ENCODE measurements at regions not wholly inside any gene's neighbourhood (a gene's known extent, or its start where the extent isn't known, plus 50 kb on each side); places are given as distances from the start of the nearest gene placed in this dataset.

DNA sequence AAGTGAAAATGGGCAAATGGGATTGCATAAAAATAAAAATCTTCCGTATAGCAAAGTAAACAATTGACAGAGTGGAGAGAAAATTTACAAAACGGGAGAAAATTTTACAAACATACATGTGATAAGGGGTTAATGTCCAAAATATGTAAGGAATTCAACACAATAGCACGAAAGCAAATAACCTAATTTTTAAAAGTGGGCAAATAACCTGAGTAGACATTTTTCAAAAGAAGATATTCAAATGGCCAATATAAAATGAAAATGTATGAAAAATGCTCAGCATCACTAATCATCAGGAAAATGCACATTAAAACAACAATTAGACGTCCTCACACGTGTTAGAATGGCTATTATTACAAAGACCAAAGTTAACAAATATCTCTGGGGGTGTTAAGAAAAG lies 441.5 kb downstream of the HTR1B start:
- Histone ChIP-seq H3K4me1 (ENCODE audit: control insufficient read depth in 1 of 2, insufficient read depth in 2 of 2, low read length in 2 of 2) (no peaks in the 10 kb centered on the region), H3K4me3 (replicated peaks in 1 of 2; ENCODE audit: low read depth in 1 of 2, low read length in 2 of 2) (no peak overlapping the region), H3K9me2 (ENCODE audit: insufficient read depth) (no peaks in the 10 kb centered on the region), H3K4me2 (ENCODE audit: low read length) (no peak overlapping the region), H3K27ac (ENCODE audit: low read depth, low read length) (no peak overlapping the region), H2AFZ (ENCODE audit: low read depth, low read length, poor library complexity, severe bottlenecking) (no peak overlapping the region), H3K9me3 (ENCODE audit: control insufficient read depth in 1 of 2, insufficient read depth in 1 of 2, low read depth in 1 of 2, low read length in 2 of 2) (no peaks in the 10 kb centered on the region), H3K79me2 (ENCODE audit: insufficient read depth, low read length) (no peaks in the 10 kb centered on the region), H4K20me1 (ENCODE audit: insufficient read depth) (no peaks in the 10 kb centered on the region), H3K36me3 (ENCODE audit: control insufficient read depth in 1 of 2, insufficient read depth in 2 of 2, low read length in 2 of 2) (no peaks in the 10 kb centered on the region), H3K9ac (ENCODE audit: low read length) (no peak overlapping the region), H3K27me3 (ENCODE audit: insufficient read depth, low read length) (no peaks in the 10 kb centered on the region)
- no TSS peak for BruUV-seq (replicated peaks)
- ChIA-PET POLR2A (no interaction called here), CTCF (no interaction called here), RAD21 (ENCODE audit: low non-redundant PET in 1 of 2, low total read pairs in 2 of 2, uncharacterized antibody in 2 of 2, unreplicated experiment in 2 of 2) (no interaction called here)
- TF ChIP-seq, protein P1, sequence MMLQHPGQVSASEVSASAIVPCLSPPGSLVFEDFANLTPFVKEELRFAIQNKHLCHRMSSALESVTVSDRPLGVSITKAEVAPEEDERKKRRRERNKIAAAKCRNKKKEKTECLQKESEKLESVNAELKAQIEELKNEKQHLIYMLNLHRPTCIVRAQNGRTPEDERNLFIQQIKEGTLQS (IDR thresholded peaks at IDR 0.05), result no peak
- TF ChIP-seq CBX3 (IDR thresholded peaks at IDR 0.05; ENCODE audit: low read depth), result no peak
- TF ChIP-seq SIN3A (IDR thresholded peaks at IDR 0.05; ENCODE audit: low read depth), result no peak
- TF ChIP-seq, protein P2, sequence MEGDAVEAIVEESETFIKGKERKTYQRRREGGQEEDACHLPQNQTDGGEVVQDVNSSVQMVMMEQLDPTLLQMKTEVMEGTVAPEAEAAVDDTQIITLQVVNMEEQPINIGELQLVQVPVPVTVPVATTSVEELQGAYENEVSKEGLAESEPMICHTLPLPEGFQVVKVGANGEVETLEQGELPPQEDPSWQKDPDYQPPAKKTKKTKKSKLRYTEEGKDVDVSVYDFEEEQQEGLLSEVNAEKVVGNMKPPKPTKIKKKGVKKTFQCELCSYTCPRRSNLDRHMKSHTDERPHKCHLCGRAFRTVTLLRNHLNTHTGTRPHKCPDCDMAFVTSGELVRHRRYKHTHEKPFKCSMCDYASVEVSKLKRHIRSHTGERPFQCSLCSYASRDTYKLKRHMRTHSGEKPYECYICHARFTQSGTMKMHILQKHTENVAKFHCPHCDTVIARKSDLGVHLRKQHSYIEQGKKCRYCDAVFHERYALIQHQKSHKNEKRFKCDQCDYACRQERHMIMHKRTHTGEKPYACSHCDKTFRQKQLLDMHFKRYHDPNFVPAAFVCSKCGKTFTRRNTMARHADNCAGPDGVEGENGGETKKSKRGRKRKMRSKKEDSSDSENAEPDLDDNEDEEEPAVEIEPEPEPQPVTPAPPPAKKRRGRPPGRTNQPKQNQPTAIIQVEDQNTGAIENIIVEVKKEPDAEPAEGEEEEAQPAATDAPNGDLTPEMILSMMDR (IDR thresholded peaks at IDR 0.05 in 2 of 3, conservative IDR thresholded peaks at IDR 0.05 in 1 of 3; ENCODE audit: borderline replicate concordance in 1 of 3, insufficient read depth in 1 of 3, low read depth in 2 of 3, low read length in 2 of 3), result no peak
- TF ChIP-seq EZH2 (IDR thresholded peaks at IDR 0.05), result no peak
- no peak for TF ChIP-seq SRF (IDR thresholded peaks at IDR 0.05; ENCODE audit: low read depth)
- no peak for TF ChIP-seq JUND (IDR thresholded peaks at IDR 0.05)
- TF ChIP-seq FOSL1 (IDR thresholded peaks at IDR 0.05; ENCODE audit: low read depth), result no peak
- TF ChIP-seq ZNF274 (IDR thresholded peaks at IDR 0.05; ENCODE audit: low read depth, low read length), result no peak
- no peak for TF ChIP-seq RAD21 (IDR thresholded peaks at IDR 0.05; ENCODE audit: low read depth)
- TF ChIP-seq, protein P3, sequence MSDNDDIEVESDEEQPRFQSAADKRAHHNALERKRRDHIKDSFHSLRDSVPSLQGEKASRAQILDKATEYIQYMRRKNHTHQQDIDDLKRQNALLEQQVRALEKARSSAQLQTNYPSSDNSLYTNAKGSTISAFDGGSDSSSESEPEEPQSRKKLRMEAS (IDR thresholded peaks at IDR 0.05), result no peak
- TF ChIP-seq SP1 (IDR thresholded peaks at IDR 0.05; ENCODE audit: low read depth), result no peak
- TF ChIP-seq EGR1 (IDR thresholded peaks at IDR 0.05; ENCODE audit: low read depth), result no peak
- TF ChIP-seq, protein P4, sequence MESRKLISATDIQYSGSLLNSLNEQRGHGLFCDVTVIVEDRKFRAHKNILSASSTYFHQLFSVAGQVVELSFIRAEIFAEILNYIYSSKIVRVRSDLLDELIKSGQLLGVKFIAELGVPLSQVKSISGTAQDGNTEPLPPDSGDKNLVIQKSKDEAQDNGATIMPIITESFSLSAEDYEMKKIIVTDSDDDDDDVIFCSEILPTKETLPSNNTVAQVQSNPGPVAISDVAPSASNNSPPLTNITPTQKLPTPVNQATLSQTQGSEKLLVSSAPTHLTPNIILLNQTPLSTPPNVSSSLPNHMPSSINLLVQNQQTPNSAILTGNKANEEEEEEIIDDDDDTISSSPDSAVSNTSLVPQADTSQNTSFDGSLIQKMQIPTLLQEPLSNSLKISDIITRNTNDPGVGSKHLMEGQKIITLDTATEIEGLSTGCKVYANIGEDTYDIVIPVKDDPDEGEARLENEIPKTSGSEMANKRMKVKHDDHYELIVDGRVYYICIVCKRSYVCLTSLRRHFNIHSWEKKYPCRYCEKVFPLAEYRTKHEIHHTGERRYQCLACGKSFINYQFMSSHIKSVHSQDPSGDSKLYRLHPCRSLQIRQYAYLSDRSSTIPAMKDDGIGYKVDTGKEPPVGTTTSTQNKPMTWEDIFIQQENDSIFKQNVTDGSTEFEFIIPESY (IDR thresholded peaks at IDR 0.05; ENCODE audit: extremely low read depth, insufficient replicate concordance, low read length), result no peak
- TF ChIP-seq, protein P5, sequence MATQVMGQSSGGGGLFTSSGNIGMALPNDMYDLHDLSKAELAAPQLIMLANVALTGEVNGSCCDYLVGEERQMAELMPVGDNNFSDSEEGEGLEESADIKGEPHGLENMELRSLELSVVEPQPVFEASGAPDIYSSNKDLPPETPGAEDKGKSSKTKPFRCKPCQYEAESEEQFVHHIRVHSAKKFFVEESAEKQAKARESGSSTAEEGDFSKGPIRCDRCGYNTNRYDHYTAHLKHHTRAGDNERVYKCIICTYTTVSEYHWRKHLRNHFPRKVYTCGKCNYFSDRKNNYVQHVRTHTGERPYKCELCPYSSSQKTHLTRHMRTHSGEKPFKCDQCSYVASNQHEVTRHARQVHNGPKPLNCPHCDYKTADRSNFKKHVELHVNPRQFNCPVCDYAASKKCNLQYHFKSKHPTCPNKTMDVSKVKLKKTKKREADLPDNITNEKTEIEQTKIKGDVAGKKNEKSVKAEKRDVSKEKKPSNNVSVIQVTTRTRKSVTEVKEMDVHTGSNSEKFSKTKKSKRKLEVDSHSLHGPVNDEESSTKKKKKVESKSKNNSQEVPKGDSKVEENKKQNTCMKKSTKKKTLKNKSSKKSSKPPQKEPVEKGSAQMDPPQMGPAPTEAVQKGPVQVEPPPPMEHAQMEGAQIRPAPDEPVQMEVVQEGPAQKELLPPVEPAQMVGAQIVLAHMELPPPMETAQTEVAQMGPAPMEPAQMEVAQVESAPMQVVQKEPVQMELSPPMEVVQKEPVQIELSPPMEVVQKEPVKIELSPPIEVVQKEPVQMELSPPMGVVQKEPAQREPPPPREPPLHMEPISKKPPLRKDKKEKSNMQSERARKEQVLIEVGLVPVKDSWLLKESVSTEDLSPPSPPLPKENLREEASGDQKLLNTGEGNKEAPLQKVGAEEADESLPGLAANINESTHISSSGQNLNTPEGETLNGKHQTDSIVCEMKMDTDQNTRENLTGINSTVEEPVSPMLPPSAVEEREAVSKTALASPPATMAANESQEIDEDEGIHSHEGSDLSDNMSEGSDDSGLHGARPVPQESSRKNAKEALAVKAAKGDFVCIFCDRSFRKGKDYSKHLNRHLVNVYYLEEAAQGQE (IDR thresholded peaks at IDR 0.05; ENCODE audit: low read depth), result no peak
- no peak for TF ChIP-seq TCF7L2 (IDR thresholded peaks at IDR 0.05; ENCODE audit: borderline replicate concordance, extremely low read depth, insufficient read depth, insufficient read length)
- no peak for TF ChIP-seq POLR2A (IDR thresholded peaks at IDR 0.05; ENCODE audit: borderline replicate concordance, extremely low read depth, insufficient read depth, insufficient read length)
- no peak for TF ChIP-seq ELF1 (IDR thresholded peaks at IDR 0.05; ENCODE audit: borderline replicate concordance, low read depth)
- DNase-seq (ENCODE audit: low read depth, low spot score), result no peak
- ATAC-seq, result no peak
- intact Hi-C loops (cut with micrococcal nuclease), result no loop called here
